ENCODE measurements at regions not wholly inside any gene's neighbourhood (a gene's known extent, or its start where the extent isn't known, plus 50 kb on each side); places are given as distances from the start of the nearest gene placed in this dataset.

DNA sequence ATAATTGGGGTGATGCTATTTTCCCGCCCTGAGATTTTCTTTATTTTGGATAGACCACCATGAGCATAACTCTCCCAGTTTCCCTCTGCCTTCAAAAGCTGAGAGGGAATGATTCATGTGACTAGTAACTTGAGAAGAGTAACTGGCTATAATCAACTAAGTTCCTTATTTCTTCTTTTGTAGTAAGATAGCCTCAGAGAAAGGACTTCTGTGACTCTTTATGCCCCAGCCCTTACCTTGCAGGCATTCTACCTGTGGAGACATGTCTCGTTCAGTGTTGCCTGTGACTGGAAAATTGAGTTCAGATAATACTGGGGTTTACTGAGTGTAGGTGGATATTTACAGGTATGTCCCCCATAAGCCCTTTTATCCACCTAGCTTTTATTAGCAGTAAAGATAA is 715.4 kb upstream of the HS3ST1 start:
- TF ChIP-seq, protein P1, sequence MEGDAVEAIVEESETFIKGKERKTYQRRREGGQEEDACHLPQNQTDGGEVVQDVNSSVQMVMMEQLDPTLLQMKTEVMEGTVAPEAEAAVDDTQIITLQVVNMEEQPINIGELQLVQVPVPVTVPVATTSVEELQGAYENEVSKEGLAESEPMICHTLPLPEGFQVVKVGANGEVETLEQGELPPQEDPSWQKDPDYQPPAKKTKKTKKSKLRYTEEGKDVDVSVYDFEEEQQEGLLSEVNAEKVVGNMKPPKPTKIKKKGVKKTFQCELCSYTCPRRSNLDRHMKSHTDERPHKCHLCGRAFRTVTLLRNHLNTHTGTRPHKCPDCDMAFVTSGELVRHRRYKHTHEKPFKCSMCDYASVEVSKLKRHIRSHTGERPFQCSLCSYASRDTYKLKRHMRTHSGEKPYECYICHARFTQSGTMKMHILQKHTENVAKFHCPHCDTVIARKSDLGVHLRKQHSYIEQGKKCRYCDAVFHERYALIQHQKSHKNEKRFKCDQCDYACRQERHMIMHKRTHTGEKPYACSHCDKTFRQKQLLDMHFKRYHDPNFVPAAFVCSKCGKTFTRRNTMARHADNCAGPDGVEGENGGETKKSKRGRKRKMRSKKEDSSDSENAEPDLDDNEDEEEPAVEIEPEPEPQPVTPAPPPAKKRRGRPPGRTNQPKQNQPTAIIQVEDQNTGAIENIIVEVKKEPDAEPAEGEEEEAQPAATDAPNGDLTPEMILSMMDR (IDR thresholded peaks at IDR 0.05): no peak
- TF ChIP-seq POLR2AphosphoS5 (IDR thresholded peaks at IDR 0.05): no peak
- no peak for TF ChIP-seq POLR2A (IDR thresholded peaks at IDR 0.05)

Measured in sigmoid colon (tissue), 4 donors.